SU-DHL-6 (cell line): ENCODE measurements at regions not wholly inside any gene's neighbourhood (a gene's known extent, or its start where the extent isn't known, plus 50 kb on each side); places are given as distances from the start of the nearest gene placed in this dataset.

Source experiments
- H2AFZ ChIP-seq: fragments of 200-600 bp; sonication (generic); 2 replicates; pipeline ENCODE4 v1.6.1; 2014; ENCODE audit warnings: low read depth, mild to moderate bottlenecking, moderate library complexity, mixed read lengths, antibody characterized with exemption, low read length; ENCODE audit not compliant: severe bottlenecking
- H3F3A ChIP-seq: fragments of 200-600 bp; shearing (Covaris generic); 2 replicates; pipeline ENCODE4 v1.6.0; 2016; ENCODE audit warnings: antibody characterized with exemption, mild to moderate bottlenecking; ENCODE audit not compliant: insufficient read depth
- H3K27ac ChIP-seq: fragments of 200-600 bp; sonication (generic); 2 replicates; pipeline ENCODE4 v1.5.1; 2016; ENCODE audit warnings: low read depth, mild to moderate bottlenecking, low read length, moderate library complexity, mixed read lengths
- H3K27me3 ChIP-seq: fragments of 200-600 bp; sonication (generic), shearing (Covaris generic); 2 replicates; pipeline ENCODE4 v1.6.0; 2014; ENCODE audit warnings: mild to moderate bottlenecking, low read length
- H3K36me3 ChIP-seq: fragments of 200-600 bp; sonication (generic); 2 replicates; pipeline ENCODE4 v1.6.1; 2014; ENCODE audit warnings: mild to moderate bottlenecking, low read length, mixed read lengths
- H3K4me2 ChIP-seq: fragments of 300-600, 200-600 bp; shearing (Covaris generic), sonication (generic); 2 replicates; pipeline ENCODE4 v1.6.0; 2014; ENCODE audit warnings: low read length, low read depth, mild to moderate bottlenecking; ENCODE audit not compliant: poor library complexity, severe bottlenecking
- H3K4me3 ChIP-seq: fragments of 200-600 bp; sonication (generic); 2 replicates; pipeline ENCODE4 v1.5.1; 2014; ENCODE audit warnings: antibody characterized with exemption, low read length, mild to moderate bottlenecking, mixed read lengths; ENCODE audit not compliant: insufficient read depth, poor library complexity, severe bottlenecking
- H3K79me2 ChIP-seq: fragments of 200-600 bp; sonication (generic); 2 replicates; pipeline ENCODE4 v1.6.1; 2014; ENCODE audit warnings: mild to moderate bottlenecking, low read length, moderate library complexity; ENCODE audit not compliant: insufficient read depth
- H3K9ac ChIP-seq: fragments of 200-600 bp; sonication (generic); 2 replicates; pipeline ENCODE4 v1.7.0; 2014; ENCODE audit warnings: mild to moderate bottlenecking, low read length
- H3K9me2 ChIP-seq: fragments of 200-600 bp; sonication (generic); replicated peaks from 2 replicates; pipeline ENCODE4 v1.6.1; 2014; ENCODE audit warnings: low read length; ENCODE audit not compliant: insufficient read depth
- H3K9me3 ChIP-seq: fragments of 200-600 bp; sonication (generic); 2 replicates; pipeline ENCODE4 v1.6.1; 2014; ENCODE audit warnings: low read length, mixed read lengths; ENCODE audit not compliant: insufficient read depth
- H4K20me1 ChIP-seq: fragments of 200-600 bp; sonication (generic); 2 replicates; pipeline ENCODE4 v1.6.1; 2014; ENCODE audit warnings: low read depth, mild to moderate bottlenecking, antibody characterized with exemption, low read length, moderate library complexity, mixed read lengths
- CTCF ChIP-seq: fragments of 200-600 bp; sonication (generic); IDR thresholded peaks from one replicate; pipeline ENCODE4 v1.5.1; 2017; ENCODE audit warnings: antibody characterized with exemption, mild to moderate bottlenecking, low read length, moderate library complexity; ENCODE audit not compliant: insufficient read depth, poor library complexity, severe bottlenecking
- EZH2phosphoT487 ChIP-seq: fragments of 200-600 bp; sonication (generic), shearing (Covaris generic); conservative IDR thresholded peaks from 2 replicates; pipeline ENCODE4 v1.6.1; 2018; ENCODE audit warnings: mild to moderate bottlenecking, antibody characterized with exemption, low read length, moderate library complexity, mixed read lengths

- Histone ChIP-seq H3K4me2 (no peak overlapping the region), H3K4me3 (no peak overlapping the region), H3K27me3 (no peaks in the 10 kb centered on the region), H2AFZ (no peak overlapping the region), H3K27ac (no peak overlapping the region), H4K20me1 (no peaks in the 10 kb centered on the region), H3K36me3 (no peaks in the 10 kb centered on the region), H3K9me3 (no peaks in the 10 kb centered on the region), H3F3A (no peaks in the 10 kb centered on the region), H3K9me2 (no peaks in the 10 kb centered on the region), H3K79me2 (no peaks in the 10 kb centered on the region), H3K9ac (no peak overlapping the region)
- TF ChIP-seq CTCF (no peak), EZH2phosphoT487 (no peak)
Observed at GRCh38 chr13:80751854-80752253, 410.9 kb upstream of the SPRY2 start.

- Histone ChIP-seq H4K20me1 (no peaks in the 10 kb centered on the region), H3K9ac (no peak overlapping the region), H3K9me3 (no peaks in the 10 kb centered on the region), H3K9me2 (no peaks in the 10 kb centered on the region), H2AFZ (no peak overlapping the region), H3K27ac (no peak overlapping the region), H3K4me2 (no peak overlapping the region), H3K36me3 (no peaks in the 10 kb centered on the region), H3F3A (no peaks in the 10 kb centered on the region), H3K27me3 (no peaks in the 10 kb centered on the region), H3K4me3 (no peak overlapping the region), H3K79me2 (no peaks in the 10 kb centered on the region)
- TF ChIP-seq CTCF: no peak
- no peak for TF ChIP-seq EZH2phosphoT487
Observed at GRCh38 chr13:80744147-80744914, 403.4 kb upstream of the SPRY2 start.

- Histone ChIP-seq H3K4me2 (no peak overlapping the region), H2AFZ (no peak overlapping the region), H3K36me3 (no peaks in the 10 kb centered on the region), H3F3A (no peaks in the 10 kb centered on the region), H3K27me3 (no peaks in the 10 kb centered on the region), H3K9me3 (no peaks in the 10 kb centered on the region; the same call in 1 of the 2 replicates), H3K9ac (no peak overlapping the region), H4K20me1 (no peaks in the 10 kb centered on the region), H3K4me3 (no peak overlapping the region), H3K9me2 (no peaks in the 10 kb centered on the region), H3K79me2 (no peaks in the 10 kb centered on the region), H3K27ac (no peak overlapping the region)
- no peak for TF ChIP-seq CTCF
- no peak for TF ChIP-seq EZH2phosphoT487
Observed at GRCh38 chr13:80742033-80742432, 401.1 kb upstream of the SPRY2 start.
